Liver (tissue), 3 donors: ENCODE measurements at regions not wholly inside any gene's neighbourhood (a gene's known extent, or its start where the extent isn't known, plus 50 kb on each side); places are given as distances from the start of the nearest gene placed in this dataset.

Experiments
- GABPA ChIP-seq, 2 donors: IDR thresholded peaks in 1 of 2; conservative IDR thresholded peaks in 1 of 2; 2 replicates each; pipeline ENCODE4 v1.6.1; 2016; ENCODE audit warnings: antibody characterized with exemption in 2 of 2, mild to moderate bottlenecking in 1 of 2, moderate library complexity in 1 of 2
- RAD21 ChIP-seq, 2 donors: IDR thresholded peaks; 2 replicates each; pipeline ENCODE4 v1.6.1; 2016; ENCODE audit warnings: antibody characterized with exemption in 2 of 2, mild to moderate bottlenecking in 2 of 2
- RXRA ChIP-seq, 2 donors: IDR thresholded peaks; 2 replicates each; pipeline ENCODE4 v1.6.1; 2017 to 2018; ENCODE audit warnings: antibody characterized with exemption in 2 of 2, mild to moderate bottlenecking in 1 of 2
- SP1 ChIP-seq: IDR thresholded peaks from 2 replicates; pipeline ENCODE4 v1.6.1; 2018; ENCODE audit warnings: antibody characterized with exemption, mild to moderate bottlenecking
- TAF1 ChIP-seq: conservative IDR thresholded peaks from 2 replicates; pipeline ENCODE4 v1.6.1; 2016; ENCODE audit warnings: antibody characterized with exemption, mild to moderate bottlenecking
- YY1 ChIP-seq: IDR thresholded peaks from 2 replicates; pipeline ENCODE4 v1.6.1; 2016; ENCODE audit warnings: antibody characterized with exemption, mild to moderate bottlenecking
- TF ChIP-seq, protein P1 (sequence below): fragments of 150-350 bp; IDR thresholded peaks from 2 replicates; pipeline ENCODE4 v1.5.1; 2017; ENCODE audit warnings: improper control_type of control experiment, low read depth, low read length; ENCODE audit not compliant: missing input control
- TF ChIP-seq, protein P2 (sequence below): IDR thresholded peaks from 2 replicates; pipeline ENCODE4 v1.6.1; 2016; ENCODE audit warnings: antibody characterized with exemption
- TF ChIP-seq, protein P3 (sequence below): IDR thresholded peaks from 2 replicates; pipeline ENCODE4 v1.6.1; 2016; ENCODE audit warnings: antibody characterized with exemption, mild to moderate bottlenecking
- TF ChIP-seq, protein P4 (sequence below): IDR thresholded peaks from 2 replicates; pipeline ENCODE4 v1.6.1; 2016; ENCODE audit warnings: antibody characterized with exemption
- TF ChIP-seq, protein P5 (sequence below): IDR thresholded peaks from 2 replicates; pipeline ENCODE4 v1.6.1; 2016; ENCODE audit warnings: antibody characterized with exemption
- donor health status: healthy.
- donor health status: healthy.

DNA sequence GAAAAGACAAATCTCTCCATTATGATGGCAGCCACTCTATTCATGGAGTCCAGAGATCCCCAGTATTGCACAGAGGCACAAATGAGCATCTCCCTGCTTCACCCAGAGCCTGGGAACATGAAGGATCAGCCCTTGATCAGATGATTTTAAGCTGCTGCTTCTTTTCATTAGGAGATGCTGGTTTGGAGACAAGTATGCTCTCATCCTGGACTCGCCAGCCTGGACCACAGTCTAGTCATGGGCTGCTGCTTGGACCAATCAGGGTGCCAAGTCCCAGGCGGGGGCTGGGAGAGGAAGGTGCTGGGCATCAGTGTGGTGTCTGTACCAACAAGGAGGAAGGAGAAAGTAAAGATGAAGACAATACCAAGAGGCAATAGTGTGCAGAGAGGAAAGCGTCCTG is 195.7 kb upstream of the FOXQ1 start:
- TF ChIP-seq, protein P1, sequence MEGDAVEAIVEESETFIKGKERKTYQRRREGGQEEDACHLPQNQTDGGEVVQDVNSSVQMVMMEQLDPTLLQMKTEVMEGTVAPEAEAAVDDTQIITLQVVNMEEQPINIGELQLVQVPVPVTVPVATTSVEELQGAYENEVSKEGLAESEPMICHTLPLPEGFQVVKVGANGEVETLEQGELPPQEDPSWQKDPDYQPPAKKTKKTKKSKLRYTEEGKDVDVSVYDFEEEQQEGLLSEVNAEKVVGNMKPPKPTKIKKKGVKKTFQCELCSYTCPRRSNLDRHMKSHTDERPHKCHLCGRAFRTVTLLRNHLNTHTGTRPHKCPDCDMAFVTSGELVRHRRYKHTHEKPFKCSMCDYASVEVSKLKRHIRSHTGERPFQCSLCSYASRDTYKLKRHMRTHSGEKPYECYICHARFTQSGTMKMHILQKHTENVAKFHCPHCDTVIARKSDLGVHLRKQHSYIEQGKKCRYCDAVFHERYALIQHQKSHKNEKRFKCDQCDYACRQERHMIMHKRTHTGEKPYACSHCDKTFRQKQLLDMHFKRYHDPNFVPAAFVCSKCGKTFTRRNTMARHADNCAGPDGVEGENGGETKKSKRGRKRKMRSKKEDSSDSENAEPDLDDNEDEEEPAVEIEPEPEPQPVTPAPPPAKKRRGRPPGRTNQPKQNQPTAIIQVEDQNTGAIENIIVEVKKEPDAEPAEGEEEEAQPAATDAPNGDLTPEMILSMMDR, result no peak
- TF ChIP-seq YY1, result no peak
- no peak for TF ChIP-seq SP1
- TF ChIP-seq, protein P2, sequence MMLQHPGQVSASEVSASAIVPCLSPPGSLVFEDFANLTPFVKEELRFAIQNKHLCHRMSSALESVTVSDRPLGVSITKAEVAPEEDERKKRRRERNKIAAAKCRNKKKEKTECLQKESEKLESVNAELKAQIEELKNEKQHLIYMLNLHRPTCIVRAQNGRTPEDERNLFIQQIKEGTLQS, result no peak
- no peak for TF ChIP-seq RAD21 (IDR thresholded peaks at IDR 0.05)
- TF ChIP-seq TAF1, result no peak
- TF ChIP-seq, protein P3, sequence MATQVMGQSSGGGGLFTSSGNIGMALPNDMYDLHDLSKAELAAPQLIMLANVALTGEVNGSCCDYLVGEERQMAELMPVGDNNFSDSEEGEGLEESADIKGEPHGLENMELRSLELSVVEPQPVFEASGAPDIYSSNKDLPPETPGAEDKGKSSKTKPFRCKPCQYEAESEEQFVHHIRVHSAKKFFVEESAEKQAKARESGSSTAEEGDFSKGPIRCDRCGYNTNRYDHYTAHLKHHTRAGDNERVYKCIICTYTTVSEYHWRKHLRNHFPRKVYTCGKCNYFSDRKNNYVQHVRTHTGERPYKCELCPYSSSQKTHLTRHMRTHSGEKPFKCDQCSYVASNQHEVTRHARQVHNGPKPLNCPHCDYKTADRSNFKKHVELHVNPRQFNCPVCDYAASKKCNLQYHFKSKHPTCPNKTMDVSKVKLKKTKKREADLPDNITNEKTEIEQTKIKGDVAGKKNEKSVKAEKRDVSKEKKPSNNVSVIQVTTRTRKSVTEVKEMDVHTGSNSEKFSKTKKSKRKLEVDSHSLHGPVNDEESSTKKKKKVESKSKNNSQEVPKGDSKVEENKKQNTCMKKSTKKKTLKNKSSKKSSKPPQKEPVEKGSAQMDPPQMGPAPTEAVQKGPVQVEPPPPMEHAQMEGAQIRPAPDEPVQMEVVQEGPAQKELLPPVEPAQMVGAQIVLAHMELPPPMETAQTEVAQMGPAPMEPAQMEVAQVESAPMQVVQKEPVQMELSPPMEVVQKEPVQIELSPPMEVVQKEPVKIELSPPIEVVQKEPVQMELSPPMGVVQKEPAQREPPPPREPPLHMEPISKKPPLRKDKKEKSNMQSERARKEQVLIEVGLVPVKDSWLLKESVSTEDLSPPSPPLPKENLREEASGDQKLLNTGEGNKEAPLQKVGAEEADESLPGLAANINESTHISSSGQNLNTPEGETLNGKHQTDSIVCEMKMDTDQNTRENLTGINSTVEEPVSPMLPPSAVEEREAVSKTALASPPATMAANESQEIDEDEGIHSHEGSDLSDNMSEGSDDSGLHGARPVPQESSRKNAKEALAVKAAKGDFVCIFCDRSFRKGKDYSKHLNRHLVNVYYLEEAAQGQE, result no peak
- TF ChIP-seq, protein P4, sequence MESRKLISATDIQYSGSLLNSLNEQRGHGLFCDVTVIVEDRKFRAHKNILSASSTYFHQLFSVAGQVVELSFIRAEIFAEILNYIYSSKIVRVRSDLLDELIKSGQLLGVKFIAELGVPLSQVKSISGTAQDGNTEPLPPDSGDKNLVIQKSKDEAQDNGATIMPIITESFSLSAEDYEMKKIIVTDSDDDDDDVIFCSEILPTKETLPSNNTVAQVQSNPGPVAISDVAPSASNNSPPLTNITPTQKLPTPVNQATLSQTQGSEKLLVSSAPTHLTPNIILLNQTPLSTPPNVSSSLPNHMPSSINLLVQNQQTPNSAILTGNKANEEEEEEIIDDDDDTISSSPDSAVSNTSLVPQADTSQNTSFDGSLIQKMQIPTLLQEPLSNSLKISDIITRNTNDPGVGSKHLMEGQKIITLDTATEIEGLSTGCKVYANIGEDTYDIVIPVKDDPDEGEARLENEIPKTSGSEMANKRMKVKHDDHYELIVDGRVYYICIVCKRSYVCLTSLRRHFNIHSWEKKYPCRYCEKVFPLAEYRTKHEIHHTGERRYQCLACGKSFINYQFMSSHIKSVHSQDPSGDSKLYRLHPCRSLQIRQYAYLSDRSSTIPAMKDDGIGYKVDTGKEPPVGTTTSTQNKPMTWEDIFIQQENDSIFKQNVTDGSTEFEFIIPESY, result no peak
- no peak for TF ChIP-seq RXRA (IDR thresholded peaks at IDR 0.05)
- TF ChIP-seq GABPA (IDR thresholded peaks at IDR 0.05 in 1 of 2, conservative IDR thresholded peaks at IDR 0.05 in 1 of 2), result no peak
- TF ChIP-seq, protein P5, sequence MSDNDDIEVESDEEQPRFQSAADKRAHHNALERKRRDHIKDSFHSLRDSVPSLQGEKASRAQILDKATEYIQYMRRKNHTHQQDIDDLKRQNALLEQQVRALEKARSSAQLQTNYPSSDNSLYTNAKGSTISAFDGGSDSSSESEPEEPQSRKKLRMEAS, result no peak
